DOHH2 (cell line): ENCODE measurements at regions not wholly inside any gene's neighbourhood (a gene's known extent, or its start where the extent isn't known, plus 50 kb on each side); places are given as distances from the start of the nearest gene placed in this dataset.

Experiments used
- EZH2phosphoT487 ChIP-seq: fragments of 200-600 bp; sonication (generic); IDR thresholded peaks from 2 replicates; pipeline ENCODE4 v1.6.1; 2017; ENCODE audit warnings: borderline replicate concordance, mild to moderate bottlenecking, antibody characterized with exemption, low read length, moderate library complexity, mixed read lengths
- TF ChIP-seq, protein P1 (sequence below): fragments of 200-600 bp; sonication (generic); IDR thresholded peaks from one replicate; pipeline ENCODE4 v1.5.1; 2014; ENCODE audit warnings: antibody characterized with exemption, mild to moderate bottlenecking, low read depth, low read length; ENCODE audit not compliant: poor library complexity, severe bottlenecking

DNA sequence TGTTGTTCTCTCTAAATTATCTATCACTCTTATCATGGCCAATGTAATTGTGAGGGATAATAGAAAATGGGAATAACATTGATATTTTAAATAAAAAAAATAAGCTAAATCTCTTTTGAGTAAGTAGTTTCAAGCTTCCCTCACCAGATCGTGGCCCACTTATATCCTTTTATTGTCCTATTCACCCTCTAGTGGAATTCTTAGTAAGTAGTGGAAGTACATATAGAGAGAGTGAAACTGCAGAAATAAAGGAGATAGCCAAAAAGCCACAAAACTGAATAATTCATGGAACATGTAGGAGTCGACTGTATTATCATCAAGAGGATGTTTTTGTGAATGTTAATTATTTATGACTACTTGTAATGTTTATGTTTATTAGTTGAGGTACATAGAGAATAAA lies 66.1 kb upstream of the DTNA start:
- TF ChIP-seq, protein P1, sequence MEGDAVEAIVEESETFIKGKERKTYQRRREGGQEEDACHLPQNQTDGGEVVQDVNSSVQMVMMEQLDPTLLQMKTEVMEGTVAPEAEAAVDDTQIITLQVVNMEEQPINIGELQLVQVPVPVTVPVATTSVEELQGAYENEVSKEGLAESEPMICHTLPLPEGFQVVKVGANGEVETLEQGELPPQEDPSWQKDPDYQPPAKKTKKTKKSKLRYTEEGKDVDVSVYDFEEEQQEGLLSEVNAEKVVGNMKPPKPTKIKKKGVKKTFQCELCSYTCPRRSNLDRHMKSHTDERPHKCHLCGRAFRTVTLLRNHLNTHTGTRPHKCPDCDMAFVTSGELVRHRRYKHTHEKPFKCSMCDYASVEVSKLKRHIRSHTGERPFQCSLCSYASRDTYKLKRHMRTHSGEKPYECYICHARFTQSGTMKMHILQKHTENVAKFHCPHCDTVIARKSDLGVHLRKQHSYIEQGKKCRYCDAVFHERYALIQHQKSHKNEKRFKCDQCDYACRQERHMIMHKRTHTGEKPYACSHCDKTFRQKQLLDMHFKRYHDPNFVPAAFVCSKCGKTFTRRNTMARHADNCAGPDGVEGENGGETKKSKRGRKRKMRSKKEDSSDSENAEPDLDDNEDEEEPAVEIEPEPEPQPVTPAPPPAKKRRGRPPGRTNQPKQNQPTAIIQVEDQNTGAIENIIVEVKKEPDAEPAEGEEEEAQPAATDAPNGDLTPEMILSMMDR, result no peak
- TF ChIP-seq EZH2phosphoT487, result no peak
